ENCODE measurements at regions not wholly inside any gene's neighbourhood (a gene's known extent, or its start where the extent isn't known, plus 50 kb on each side); places are given as distances from the start of the nearest gene placed in this dataset.
"Not testable (repeated sequence)": the region's sequence is repeated elsewhere in the genome, so short reads cannot be mapped to it uniquely, and the experiment has no call there.

DNA sequence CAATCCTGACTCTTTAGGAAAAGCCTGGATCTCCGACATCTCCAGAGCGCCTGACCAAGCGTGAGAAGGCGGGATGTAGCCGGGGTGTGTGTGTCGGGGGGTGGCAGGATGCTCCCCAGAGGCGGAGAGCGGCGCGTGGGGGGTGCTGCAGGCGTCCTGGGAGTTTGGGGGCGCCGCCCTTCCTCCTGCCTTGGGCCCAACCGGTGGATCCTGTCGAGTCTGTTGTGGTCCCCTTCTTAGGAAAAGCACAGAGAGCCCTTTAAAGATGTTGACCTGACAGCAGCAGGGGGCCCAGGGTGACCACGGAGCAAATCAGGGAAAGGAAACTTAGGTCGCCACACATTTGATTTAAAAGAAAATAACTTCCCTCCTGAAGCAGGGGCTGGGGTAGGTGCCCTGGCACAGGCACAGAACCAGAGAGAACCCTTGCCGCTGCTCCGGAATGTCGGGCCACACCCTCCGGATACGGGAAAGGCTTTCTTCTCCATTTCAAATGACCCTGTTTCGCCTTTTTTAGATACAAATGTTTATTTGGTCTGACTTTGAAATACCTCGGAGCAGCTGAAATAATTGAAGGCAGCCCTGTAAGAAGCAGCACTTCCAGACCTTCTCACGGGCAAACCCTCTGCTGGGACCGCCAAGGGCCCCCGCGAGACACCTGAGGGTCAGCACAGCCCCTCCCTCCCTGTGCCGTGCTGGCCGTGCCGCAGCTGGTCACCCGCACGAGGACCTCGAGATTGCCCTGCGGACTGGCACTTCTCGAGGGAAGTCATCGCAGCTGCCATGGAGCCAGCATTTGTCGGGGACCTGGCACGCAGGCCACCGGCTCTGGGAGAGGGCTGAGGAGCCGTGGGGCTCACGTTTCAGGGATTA lies 102.9 kb upstream of the KLF13 start:
- Histone ChIP-seq H3K79me2 (ENCODE audit: control insufficient read depth, insufficient read depth, low read length) (no peaks in the 10 kb centered on the region), H3K9ac (replicated peaks; ENCODE audit: extremely low read depth, insufficient read depth, low read length) (no peak overlapping the region), H3K9me3 (replicated peaks; ENCODE audit: control insufficient read depth, insufficient read depth, low read length) (no peaks in the 10 kb centered on the region), H3K4me1 (ENCODE audit: control insufficient read depth, extremely low read depth, insufficient read depth, low read length) (peaks cover 11% of the 10 kb centered on the region), H4K20me1 (replicated peaks; ENCODE audit: control insufficient read depth, extremely low read depth, insufficient read depth, low read length) (no peaks in the 10 kb centered on the region), H3K36me3 (ENCODE audit: control insufficient read depth in 2 of 2, extremely low read depth in 1 of 2, insufficient read depth in 2 of 2, low read length in 2 of 2) (no peaks in the 10 kb centered on the region), H3K27me3 (ENCODE audit: control insufficient read depth in 2 of 2, insufficient read depth in 2 of 2, low read length in 2 of 2) (peaks cover 14 to 27% of the 10 kb centered on the region in 2 experiments), H3K4me2 (ENCODE audit: insufficient read depth, low read length) (peak overlapping the region; percentile 73), H2AFZ (ENCODE audit: low read depth, low read length) (peak overlapping the region; percentile 27), H3K4me3 (replicated peaks in 1 of 3; ENCODE audit: insufficient read depth in 1 of 3, low read depth in 1 of 3, low read length in 3 of 3) (peak overlapping the region in 1 of 3 experiments; percentile 27), H3K27ac (ENCODE audit: insufficient read depth, low read depth, low read length) (no peak overlapping the region), H3K9me1 (replicated peaks; ENCODE audit: control insufficient read depth, extremely low read depth, insufficient read depth, low read length) (no peaks in the 10 kb centered on the region)
- ChIA-PET CTCF (interaction anchor here (0.6 to 1.3 kb wide), 5 partner anchors 8 to 211 kb away, joined by 3 to 5 read pairs (median 4); no protein-coding TSS in a partner anchor), POLR2A (no interaction called here)
- TF ChIP-seq EZH2 (IDR thresholded peaks at IDR 0.05; ENCODE audit: borderline replicate concordance, low read depth, low read length, severe bottlenecking) (peak; percentile 64), MYC (IDR thresholded peaks at IDR 0.05; ENCODE audit: low read depth, low read length) (no peak)
- DNase-seq (ENCODE audit: low read depth, low spot score), result peak; percentile 18
- dilution Hi-C loops (cut with MboI; ENCODE audit: extremely low pct_ligation_motif_present, low sequenced_read_pairs) (loop anchor here (25.0 kb wide), 2 partner anchors 89 to 264 kb away; no protein-coding TSS in a partner anchor), intact Hi-C loops (cut with micrococcal nuclease) (loop anchor here (5.0 kb wide), 1 partner anchor 59 kb away; no protein-coding TSS in a partner anchor)
- BruUV-seq (replicated peaks), result no TSS peak
- FAIRE-seq, result no peak

DNA sequence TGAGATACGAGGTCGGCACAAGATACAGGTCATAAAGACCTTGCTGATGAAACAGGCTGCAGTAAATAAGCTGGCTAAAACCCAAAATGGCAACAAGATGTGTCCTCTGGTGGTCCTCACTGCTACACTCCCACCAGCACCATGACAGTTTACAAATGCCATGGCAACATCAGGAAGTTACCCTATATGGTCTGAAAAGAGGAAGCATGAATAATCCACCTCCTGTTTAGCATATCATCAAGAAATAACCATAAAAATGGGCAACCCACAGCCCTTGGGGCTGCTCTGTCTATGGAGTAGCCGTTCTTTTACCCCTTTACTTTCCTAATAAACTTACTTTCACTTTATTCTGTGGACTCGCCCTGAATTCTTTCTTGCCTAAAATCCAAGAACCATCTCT lies 102.0 kb upstream of the KLF13 start:
- H3K4me2 ChIP-seq (ENCODE audit: insufficient read depth, low read length); H3K9ac ChIP-seq (replicated peaks; ENCODE audit: extremely low read depth, insufficient read depth, low read length); H3K9me1 ChIP-seq (replicated peaks; ENCODE audit: control insufficient read depth, extremely low read depth, insufficient read depth, low read length); H3K79me2 ChIP-seq (ENCODE audit: control insufficient read depth, insufficient read depth, low read length); DNase-seq (ENCODE audit: low read depth, low spot score); H4K20me1 ChIP-seq (replicated peaks; ENCODE audit: control insufficient read depth, extremely low read depth, insufficient read depth, low read length); BruUV-seq (replicated peaks); FAIRE-seq; POLR2A ChIA-PET; H3K9me3 ChIP-seq (replicated peaks; ENCODE audit: control insufficient read depth, insufficient read depth, low read length); H2AFZ ChIP-seq (ENCODE audit: low read depth, low read length); H3K4me3 ChIP-seq (replicated peaks in 1 of 3; ENCODE audit: insufficient read depth in 1 of 3, low read depth in 1 of 3, low read length in 3 of 3); H3K27ac ChIP-seq (ENCODE audit: insufficient read depth, low read depth, low read length); H3K36me3 ChIP-seq (ENCODE audit: control insufficient read depth in 2 of 2, extremely low read depth in 1 of 2, insufficient read depth in 2 of 2, low read length in 2 of 2): not testable (repeated sequence)
- CTCF ChIA-PET, result interaction anchor here (1.3 kb wide), 1 partner anchor 10 kb away, joined by 5 read pairs; no protein-coding TSS in a partner anchor
- H3K4me1 ChIP-seq (ENCODE audit: control insufficient read depth, extremely low read depth, insufficient read depth, low read length), result peaks cover 11% of the 10 kb centered on the region
- peaks cover 14 to 27% of the 10 kb centered on the region in 2 experiments for H3K27me3 ChIP-seq (ENCODE audit: control insufficient read depth in 2 of 2, insufficient read depth in 2 of 2, low read length in 2 of 2)
- intact Hi-C loops (cut with micrococcal nuclease) (loop anchor here (5.0 kb wide), 1 partner anchor 58 kb away; no protein-coding TSS in a partner anchor), dilution Hi-C loops (cut with MboI; ENCODE audit: extremely low pct_ligation_motif_present, low sequenced_read_pairs) (loop anchor here (25.0 kb wide), 2 partner anchors 88 to 263 kb away; no protein-coding TSS in a partner anchor)
